SK-N-SH treated with all-trans-retinoic acid at 6 μM for 48 hours (cell line): ENCODE measurements at regions not wholly inside any gene's neighbourhood (a gene's known extent, or its start where the extent isn't known, plus 50 kb on each side); places are given as distances from the start of the nearest gene placed in this dataset.

Experiments
- ATAC-seq: fragments of 200-7000 bp; cut with Tn5 transposase; 3 replicates; pipeline ENCODE4 v1.9.1; 2020; ENCODE audit warnings: mild to moderate bottlenecking, moderate library complexity
- BACH2 ChIP-seq: fragments of 250-450 bp; sonication (Bioruptor Pico); IDR thresholded peaks from 2 replicates; pipeline ENCODE4 v1.9.0; 2021; ENCODE audit warnings: mild to moderate bottlenecking, borderline replicate concordance
- CSDC2 ChIP-seq: fragments of 250-450 bp; sonication (Bioruptor Pico); IDR thresholded peaks from 2 replicates; pipeline ENCODE4 v1.5.0; 2020; ENCODE audit warnings: mild to moderate bottlenecking, moderate library complexity
- ESRRG ChIP-seq: fragments of 250-450 bp; sonication (Bioruptor Pico); IDR thresholded peaks from 2 replicates; pipeline ENCODE4 v1.6.1; 2021; ENCODE audit warnings: mild to moderate bottlenecking
- GLIS3 ChIP-seq: fragments of 250-450 bp; sonication (Bioruptor Pico); IDR thresholded peaks from 2 replicates; pipeline ENCODE4 v1.5.0; 2020; ENCODE audit warnings: mild to moderate bottlenecking, moderate library complexity
- OSR1 ChIP-seq: fragments of 250-450 bp; sonication (Bioruptor Pico); IDR thresholded peaks from 2 replicates; pipeline ENCODE4 v1.8.0; 2022; ENCODE audit warnings: moderate library complexity, mild to moderate bottlenecking, inconsistent platforms
- PPARA ChIP-seq: fragments of 250-450 bp; sonication (Bioruptor Pico); IDR thresholded peaks from 2 replicates; pipeline ENCODE4 v1.5.0; 2020; ENCODE audit warnings: mild to moderate bottlenecking, borderline replicate concordance
- RARB ChIP-seq: fragments of 250-450 bp; sonication (Bioruptor Pico); IDR thresholded peaks from 2 replicates; pipeline ENCODE4 v1.8.0; 2021; ENCODE audit warnings: mild to moderate bottlenecking, moderate library complexity
- SNAI2 ChIP-seq: fragments of 250-450 bp; sonication (Bioruptor Pico); IDR thresholded peaks from 2 replicates; pipeline ENCODE4 v1.5.0; 2020; ENCODE audit warnings: mild to moderate bottlenecking, moderate library complexity
- TCF4 ChIP-seq: fragments of 250-450 bp; sonication (Bioruptor Pico); IDR thresholded peaks from 2 replicates; pipeline ENCODE4 v1.8.0; 2021; ENCODE audit warnings: mild to moderate bottlenecking, moderate library complexity, borderline replicate concordance
- TOX ChIP-seq: fragments of 250-450 bp; sonication (Bioruptor Pico); IDR thresholded peaks from 2 replicates; pipeline ENCODE4 v1.8.0; 2021; ENCODE audit warnings: mild to moderate bottlenecking, moderate library complexity, borderline replicate concordance
- ZC3H10 ChIP-seq: fragments of 250-450 bp; sonication (Bioruptor Pico); IDR thresholded peaks from 2 replicates; pipeline ENCODE4 v1.5.1; 2021; ENCODE audit warnings: mild to moderate bottlenecking, moderate library complexity
- ZFP3 ChIP-seq: fragments of 250-450 bp; sonication (Bioruptor Pico); IDR thresholded peaks from 2 replicates; pipeline ENCODE4 v1.5.0; 2020; ENCODE audit warnings: mild to moderate bottlenecking, moderate library complexity
- ZFP30 ChIP-seq: fragments of 450-650 bp; formaldehyde crosslinking; IDR thresholded peaks from 2 replicates; pipeline ENCODE4 v1.5.0; 2022; ENCODE audit warnings: mild to moderate bottlenecking, moderate library complexity
- ZNF565 ChIP-seq: fragments of 450-650 bp; formaldehyde crosslinking; conservative IDR thresholded peaks from 2 replicates; pipeline ENCODE4 v1.5.0; 2020; ENCODE audit warnings: low read depth, mild to moderate bottlenecking, moderate library complexity
- ZNF70 ChIP-seq: fragments of 450-650 bp; formaldehyde crosslinking; IDR thresholded peaks from 2 replicates; pipeline ENCODE4 v1.5.0; 2020; ENCODE audit warnings: mild to moderate bottlenecking, moderate library complexity
- ZNF8 ChIP-seq: fragments of 450-650 bp; formaldehyde crosslinking; IDR thresholded peaks from 2 replicates; pipeline ENCODE4 v1.5.0; 2020; ENCODE audit warnings: mild to moderate bottlenecking, moderate library complexity
- TF ChIP-seq, protein P1 (sequence below): fragments of 250-450 bp; sonication (Bioruptor Pico); IDR thresholded peaks from 2 replicates; pipeline ENCODE4 v1.5.0; 2020; ENCODE audit warnings: mild to moderate bottlenecking, moderate library complexity
- TF ChIP-seq, protein P2 (sequence below): fragments of 250-450 bp; sonication (Bioruptor Pico); IDR thresholded peaks from 2 replicates; pipeline ENCODE4 v1.8.0; 2020; ENCODE audit warnings: mild to moderate bottlenecking, moderate library complexity, borderline replicate concordance
- TF ChIP-seq, protein P3 (sequence below): fragments of 250-450 bp; sonication (Bioruptor Pico); IDR thresholded peaks from 2 replicates; pipeline ENCODE4 v1.8.0; 2021; ENCODE audit warnings: low read depth, mild to moderate bottlenecking, moderate library complexity, borderline replicate concordance
- TF ChIP-seq, protein P4 (sequence below): fragments of 250-450 bp; sonication (Bioruptor Pico); IDR thresholded peaks from 2 replicates; pipeline ENCODE4 v1.5.1; 2020; ENCODE audit warnings: low read depth, mild to moderate bottlenecking, moderate library complexity
- TF ChIP-seq, protein P5 (sequence below): fragments of 250-450 bp; sonication (Bioruptor Pico); IDR thresholded peaks from 2 replicates; pipeline ENCODE4 v1.5.1; 2021; ENCODE audit warnings: mild to moderate bottlenecking, moderate library complexity

DNA sequence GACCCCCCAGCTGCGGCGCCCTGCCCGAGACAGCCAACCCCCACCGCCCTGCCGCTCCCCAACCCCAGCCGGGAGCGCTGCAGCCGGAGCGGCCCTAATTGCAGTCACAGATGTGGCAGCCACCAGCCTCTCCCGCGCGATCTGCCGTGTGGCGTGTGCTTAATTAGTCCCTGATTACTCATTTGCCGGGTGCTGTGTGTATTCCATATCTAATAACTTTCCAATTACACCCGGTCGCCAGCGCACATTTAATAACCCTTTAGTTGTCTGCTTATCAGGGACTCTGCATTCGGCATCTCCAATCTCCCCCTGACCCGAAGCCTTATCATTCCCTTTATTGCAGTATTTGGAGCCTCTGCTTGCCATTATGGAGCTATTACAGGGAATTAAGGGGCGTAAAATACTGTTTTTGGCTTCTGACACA is 236.7 kb upstream of the CIBAR2 start:
- TF ChIP-seq, protein P1, sequence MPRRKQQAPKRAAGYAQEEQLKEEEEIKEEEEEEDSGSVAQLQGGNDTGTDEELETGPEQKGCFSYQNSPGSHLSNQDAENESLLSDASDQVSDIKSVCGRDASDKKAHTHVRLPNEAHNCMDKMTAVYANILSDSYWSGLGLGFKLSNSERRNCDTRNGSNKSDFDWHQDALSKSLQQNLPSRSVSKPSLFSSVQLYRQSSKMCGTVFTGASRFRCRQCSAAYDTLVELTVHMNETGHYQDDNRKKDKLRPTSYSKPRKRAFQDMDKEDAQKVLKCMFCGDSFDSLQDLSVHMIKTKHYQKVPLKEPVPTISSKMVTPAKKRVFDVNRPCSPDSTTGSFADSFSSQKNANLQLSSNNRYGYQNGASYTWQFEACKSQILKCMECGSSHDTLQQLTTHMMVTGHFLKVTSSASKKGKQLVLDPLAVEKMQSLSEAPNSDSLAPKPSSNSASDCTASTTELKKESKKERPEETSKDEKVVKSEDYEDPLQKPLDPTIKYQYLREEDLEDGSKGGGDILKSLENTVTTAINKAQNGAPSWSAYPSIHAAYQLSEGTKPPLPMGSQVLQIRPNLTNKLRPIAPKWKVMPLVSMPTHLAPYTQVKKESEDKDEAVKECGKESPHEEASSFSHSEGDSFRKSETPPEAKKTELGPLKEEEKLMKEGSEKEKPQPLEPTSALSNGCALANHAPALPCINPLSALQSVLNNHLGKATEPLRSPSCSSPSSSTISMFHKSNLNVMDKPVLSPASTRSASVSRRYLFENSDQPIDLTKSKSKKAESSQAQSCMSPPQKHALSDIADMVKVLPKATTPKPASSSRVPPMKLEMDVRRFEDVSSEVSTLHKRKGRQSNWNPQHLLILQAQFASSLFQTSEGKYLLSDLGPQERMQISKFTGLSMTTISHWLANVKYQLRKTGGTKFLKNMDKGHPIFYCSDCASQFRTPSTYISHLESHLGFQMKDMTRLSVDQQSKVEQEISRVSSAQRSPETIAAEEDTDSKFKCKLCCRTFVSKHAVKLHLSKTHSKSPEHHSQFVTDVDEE (CRISPR knock-in tag): peak; percentile 69; the same call in 1 of the 2 replicates
- TF ChIP-seq TCF4 (peak; percentile 82), TOX (CRISPR knock-in tag) (no peak)
- no peak for ATAC-seq

DNA sequence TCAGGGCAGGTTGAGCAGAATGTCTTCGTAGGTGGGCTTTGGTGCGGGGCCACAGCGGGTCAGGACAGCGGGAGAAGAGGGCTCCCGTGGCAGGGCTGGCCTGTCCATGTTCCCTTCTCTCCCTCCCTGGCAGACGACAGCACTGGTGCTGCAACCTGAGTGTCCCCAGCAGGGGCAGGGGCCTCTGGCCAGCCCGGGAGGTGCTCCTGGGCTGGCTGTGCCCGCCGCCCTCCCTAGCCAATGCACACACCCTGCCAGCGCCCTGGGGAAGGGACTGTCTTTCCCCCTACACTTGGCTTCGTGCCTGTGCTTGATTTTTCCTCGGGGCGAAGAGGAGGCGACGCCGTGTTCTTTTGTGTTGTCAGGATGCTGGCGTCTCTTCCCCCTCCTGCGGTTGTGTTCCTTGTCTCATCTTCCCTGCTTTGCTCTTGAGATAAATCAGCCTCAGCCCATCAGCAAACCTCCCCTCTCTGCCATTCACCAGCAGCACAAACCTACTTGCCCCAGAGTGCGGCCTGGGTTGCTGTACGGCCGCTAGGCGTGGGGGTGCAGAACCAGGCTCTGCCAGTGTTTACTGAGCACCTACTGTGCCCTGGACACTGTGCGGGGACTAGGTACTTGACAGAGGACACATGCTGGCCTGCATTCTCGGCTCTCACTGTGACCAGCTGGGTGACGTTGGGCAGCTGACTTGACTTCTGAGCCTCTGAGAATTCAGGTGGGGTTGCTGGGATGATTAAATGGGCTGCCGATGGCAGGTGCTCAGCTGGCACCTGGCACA is 237.3 kb upstream of the CIBAR2 start:
- ATAC-seq: peak; percentile 9; the same call in 2 of the 3 replicates
- TF ChIP-seq PPARA (CRISPR knock-in tag) (0 out of 2 replicates have a peak, but pooled peaks have one; percentile 7), OSR1 (CRISPR knock-in tag) (no peak)

DNA sequence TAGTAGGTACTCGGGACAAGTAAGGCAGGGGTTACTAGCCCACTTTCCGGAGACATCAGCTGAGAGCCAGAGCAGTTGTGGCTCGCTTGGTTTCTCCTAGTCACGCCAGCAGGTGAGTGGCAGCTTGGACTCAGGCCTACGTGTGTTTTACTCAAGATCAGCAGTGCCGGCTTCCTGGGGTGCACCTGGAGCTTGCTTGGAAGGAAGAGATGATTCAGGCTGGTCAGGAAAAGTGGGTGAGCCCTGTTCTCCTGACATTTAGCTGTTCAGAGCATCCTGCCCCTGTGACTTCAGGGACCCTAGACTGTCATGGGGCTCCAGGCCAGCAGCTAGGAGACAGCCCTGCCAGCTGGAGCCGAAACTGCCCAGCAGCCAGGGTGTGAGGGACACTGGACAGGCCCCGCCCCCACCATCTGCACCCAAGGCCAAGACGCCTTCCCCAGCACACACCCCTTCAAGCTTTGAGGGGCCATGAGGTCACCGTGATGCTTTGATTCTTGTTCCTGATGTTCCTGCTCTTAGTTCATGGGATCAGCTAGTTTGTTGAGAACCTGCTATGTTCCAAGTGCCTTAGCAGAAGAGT is 238.0 kb upstream of the CIBAR2 start:
- no peak for ATAC-seq
- no peak for TF ChIP-seq OSR1 (CRISPR knock-in tag)
- TF ChIP-seq ZFP3 (CRISPR knock-in tag): no peak
- no peak for TF ChIP-seq GLIS3 (CRISPR knock-in tag)
- no peak for TF ChIP-seq SNAI2 (CRISPR knock-in tag)
- TF ChIP-seq, protein P2, sequence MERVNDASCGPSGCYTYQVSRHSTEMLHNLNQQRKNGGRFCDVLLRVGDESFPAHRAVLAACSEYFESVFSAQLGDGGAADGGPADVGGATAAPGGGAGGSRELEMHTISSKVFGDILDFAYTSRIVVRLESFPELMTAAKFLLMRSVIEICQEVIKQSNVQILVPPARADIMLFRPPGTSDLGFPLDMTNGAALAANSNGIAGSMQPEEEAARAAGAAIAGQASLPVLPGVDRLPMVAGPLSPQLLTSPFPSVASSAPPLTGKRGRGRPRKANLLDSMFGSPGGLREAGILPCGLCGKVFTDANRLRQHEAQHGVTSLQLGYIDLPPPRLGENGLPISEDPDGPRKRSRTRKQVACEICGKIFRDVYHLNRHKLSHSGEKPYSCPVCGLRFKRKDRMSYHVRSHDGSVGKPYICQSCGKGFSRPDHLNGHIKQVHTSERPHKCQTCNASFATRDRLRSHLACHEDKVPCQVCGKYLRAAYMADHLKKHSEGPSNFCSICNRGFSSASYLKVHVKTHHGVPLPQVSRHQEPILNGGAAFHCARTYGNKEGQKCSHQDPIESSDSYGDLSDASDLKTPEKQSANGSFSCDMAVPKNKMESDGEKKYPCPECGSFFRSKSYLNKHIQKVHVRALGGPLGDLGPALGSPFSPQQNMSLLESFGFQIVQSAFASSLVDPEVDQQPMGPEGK (CRISPR knock-in tag): no peak
- TF ChIP-seq, protein P3, sequence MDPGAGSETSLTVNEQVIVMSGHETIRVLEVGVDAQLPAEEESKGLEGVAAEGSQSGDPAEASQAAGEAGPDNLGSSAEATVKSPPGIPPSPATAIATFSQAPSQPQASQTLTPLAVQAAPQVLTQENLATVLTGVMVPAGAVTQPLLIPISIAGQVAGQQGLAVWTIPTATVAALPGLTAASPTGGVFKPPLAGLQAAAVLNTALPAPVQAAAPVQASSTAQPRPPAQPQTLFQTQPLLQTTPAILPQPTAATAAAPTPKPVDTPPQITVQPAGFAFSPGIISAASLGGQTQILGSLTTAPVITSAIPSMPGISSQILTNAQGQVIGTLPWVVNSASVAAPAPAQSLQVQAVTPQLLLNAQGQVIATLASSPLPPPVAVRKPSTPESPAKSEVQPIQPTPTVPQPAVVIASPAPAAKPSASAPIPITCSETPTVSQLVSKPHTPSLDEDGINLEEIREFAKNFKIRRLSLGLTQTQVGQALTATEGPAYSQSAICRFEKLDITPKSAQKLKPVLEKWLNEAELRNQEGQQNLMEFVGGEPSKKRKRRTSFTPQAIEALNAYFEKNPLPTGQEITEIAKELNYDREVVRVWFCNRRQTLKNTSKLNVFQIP (CRISPR knock-in tag): no peak
- no peak for TF ChIP-seq TCF4
- TF ChIP-seq PPARA (CRISPR knock-in tag): no peak
- TF ChIP-seq, protein P4, sequence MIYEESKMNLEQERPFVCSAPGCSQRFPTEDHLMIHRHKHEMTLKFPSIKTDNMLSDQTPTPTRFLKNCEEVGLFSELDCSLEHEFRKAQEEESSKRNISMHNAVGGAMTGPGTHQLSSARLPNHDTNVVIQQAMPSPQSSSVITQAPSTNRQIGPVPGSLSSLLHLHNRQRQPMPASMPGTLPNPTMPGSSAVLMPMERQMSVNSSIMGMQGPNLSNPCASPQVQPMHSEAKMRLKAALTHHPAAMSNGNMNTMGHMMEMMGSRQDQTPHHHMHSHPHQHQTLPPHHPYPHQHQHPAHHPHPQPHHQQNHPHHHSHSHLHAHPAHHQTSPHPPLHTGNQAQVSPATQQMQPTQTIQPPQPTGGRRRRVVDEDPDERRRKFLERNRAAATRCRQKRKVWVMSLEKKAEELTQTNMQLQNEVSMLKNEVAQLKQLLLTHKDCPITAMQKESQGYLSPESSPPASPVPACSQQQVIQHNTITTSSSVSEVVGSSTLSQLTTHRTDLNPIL (CRISPR knock-in tag): no peak
- no peak for TF ChIP-seq ZNF8 (CRISPR knock-in tag)
- TF ChIP-seq ZFP30 (CRISPR knock-in tag): no peak
- TF ChIP-seq ZC3H10: no peak
- TF ChIP-seq RARB (CRISPR knock-in tag): no peak
- no peak for TF ChIP-seq ZNF565 (CRISPR knock-in tag)
- TF ChIP-seq, protein P5, sequence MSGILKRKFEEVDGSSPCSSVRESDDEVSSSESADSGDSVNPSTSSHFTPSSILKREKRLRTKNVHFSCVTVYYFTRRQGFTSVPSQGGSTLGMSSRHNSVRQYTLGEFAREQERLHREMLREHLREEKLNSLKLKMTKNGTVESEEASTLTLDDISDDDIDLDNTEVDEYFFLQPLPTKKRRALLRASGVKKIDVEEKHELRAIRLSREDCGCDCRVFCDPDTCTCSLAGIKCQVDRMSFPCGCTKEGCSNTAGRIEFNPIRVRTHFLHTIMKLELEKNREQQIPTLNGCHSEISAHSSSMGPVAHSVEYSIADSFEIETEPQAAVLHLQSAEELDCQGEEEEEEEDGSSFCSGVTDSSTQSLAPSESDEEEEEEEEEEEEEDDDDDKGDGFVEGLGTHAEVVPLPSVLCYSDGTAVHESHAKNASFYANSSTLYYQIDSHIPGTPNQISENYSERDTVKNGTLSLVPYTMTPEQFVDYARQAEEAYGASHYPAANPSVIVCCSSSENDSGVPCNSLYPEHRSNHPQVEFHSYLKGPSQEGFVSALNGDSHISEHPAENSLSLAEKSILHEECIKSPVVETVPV (CRISPR knock-in tag): no peak
- TF ChIP-seq BACH2 (CRISPR knock-in tag): no peak

DNA sequence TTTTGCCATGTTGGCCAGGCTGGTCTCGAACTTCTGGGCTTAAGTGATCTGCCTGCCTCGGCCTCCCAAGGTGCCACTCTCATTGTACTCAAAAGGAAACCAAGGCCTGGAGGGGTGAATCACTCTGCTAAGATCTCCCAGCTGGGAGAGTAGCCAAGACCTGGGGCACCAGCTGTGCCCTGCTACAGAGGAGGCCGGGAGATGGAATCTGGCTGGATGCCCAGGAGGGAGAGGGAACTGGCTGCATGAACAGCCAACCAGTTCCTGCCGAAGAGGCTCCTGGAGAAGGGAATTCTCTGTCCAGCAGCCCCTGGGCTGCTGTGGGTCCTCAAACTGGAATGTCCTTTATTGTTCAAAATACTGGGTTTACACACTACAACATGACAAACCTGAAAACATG is 238.7 kb upstream of the CIBAR2 start:
- ATAC-seq: peak; percentile 74
- TF ChIP-seq CSDC2: no peak
- TF ChIP-seq ESRRG: no peak
- peak; percentile 68; the same call in 1 of the 2 replicates for TF ChIP-seq ZFP3 (CRISPR knock-in tag)
- peak; percentile 16; the same call in 1 of the 2 replicates for TF ChIP-seq SNAI2 (CRISPR knock-in tag)
- no peak for TF ChIP-seq ZNF70 (CRISPR knock-in tag)
- TF ChIP-seq, protein P1 (CRISPR knock-in tag): peak; percentile 81; the same call in 1 of the 2 replicates
- TF ChIP-seq GLIS3 (CRISPR knock-in tag): no peak
- TF ChIP-seq, protein P5 (CRISPR knock-in tag): no peak
- TF ChIP-seq ZNF8 (CRISPR knock-in tag): no peak
- no peak for TF ChIP-seq ZNF565 (CRISPR knock-in tag)
